Skeletal muscle cell (primary cell): ENCODE measurements at regions not wholly inside any gene's neighbourhood (a gene's known extent, or its start where the extent isn't known, plus 50 kb on each side); places are given as distances from the start of the nearest gene placed in this dataset.

ENCODE experiments used
- DNase-seq: peaks from one replicate; pipeline ENCODE4 v3.0.0-alpha.2; 2010; ENCODE audit warnings: low read depth
- H3K4me3 ChIP-seq: 2 replicates; pipeline ENCODE4 v1.5.1; 2011; ENCODE audit warnings: low read depth, mild to moderate bottlenecking, control low read depth, low read length, moderate library complexity

DNA sequence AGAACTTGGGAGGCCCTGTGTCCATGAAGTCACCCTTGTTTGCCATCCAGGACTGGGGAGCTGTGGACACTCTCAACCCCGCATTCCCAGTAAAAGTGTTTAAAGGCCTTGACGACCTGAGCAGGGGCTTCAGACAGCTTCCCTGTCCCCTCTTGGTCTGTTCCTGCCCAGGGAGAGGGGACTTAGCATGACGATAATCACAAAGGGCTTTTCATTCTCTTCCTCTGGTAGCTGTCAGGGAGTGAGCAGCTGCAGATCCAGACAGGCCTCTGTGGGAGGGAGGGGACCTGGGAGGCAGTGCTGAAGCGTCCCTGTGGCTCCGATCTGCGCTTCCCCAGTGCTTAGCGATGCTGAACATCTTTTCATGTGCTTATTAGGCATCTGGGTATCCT, 77.8 kb upstream of the HS6ST1 start:
- no peak overlapping the region for H3K4me3 ChIP-seq
- no peak for DNase-seq

DNA sequence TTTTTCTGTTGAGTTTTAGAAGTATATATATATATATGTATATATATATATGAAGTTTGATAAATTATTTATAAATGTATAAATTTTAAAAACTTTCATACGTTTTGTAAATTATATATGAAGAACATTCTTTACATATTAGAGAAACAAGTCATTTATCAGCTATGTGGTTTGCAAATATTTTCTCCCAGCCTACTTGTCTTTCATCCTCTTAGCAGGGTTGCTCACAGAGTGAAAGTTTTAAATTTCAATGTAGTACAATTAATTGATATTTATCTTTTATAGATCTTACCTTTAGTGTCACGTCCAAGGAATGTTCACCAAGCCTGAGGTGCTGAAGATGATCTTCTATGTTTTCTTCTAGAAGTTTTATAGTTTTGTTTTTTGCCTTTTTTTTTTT, 78.3 kb upstream of the HS6ST1 start:
- no peak overlapping the region for H3K4me3 ChIP-seq
- no peak for DNase-seq

DNA sequence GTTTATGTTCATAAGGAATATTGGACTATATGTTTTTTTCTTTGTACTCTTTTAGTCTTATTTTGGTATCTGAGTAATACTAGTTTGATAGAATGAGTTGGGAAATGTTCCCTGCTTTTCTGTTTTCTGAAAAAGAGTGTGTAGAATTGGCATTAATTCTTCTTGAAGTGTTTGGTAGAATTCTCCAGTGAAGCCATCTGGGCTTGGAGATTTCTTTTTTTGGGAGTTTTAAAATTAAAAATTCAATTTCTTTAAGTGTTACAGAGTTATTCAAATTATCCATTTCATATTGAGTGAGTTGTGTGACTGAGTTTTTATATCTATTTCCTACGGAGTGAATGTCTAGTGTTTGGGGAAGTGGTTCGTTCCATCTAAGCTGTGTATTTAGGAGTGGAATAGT, 80.6 kb upstream of the HS6ST1 start:
- no peak overlapping the region for H3K4me3 ChIP-seq
- no peak for DNase-seq

DNA sequence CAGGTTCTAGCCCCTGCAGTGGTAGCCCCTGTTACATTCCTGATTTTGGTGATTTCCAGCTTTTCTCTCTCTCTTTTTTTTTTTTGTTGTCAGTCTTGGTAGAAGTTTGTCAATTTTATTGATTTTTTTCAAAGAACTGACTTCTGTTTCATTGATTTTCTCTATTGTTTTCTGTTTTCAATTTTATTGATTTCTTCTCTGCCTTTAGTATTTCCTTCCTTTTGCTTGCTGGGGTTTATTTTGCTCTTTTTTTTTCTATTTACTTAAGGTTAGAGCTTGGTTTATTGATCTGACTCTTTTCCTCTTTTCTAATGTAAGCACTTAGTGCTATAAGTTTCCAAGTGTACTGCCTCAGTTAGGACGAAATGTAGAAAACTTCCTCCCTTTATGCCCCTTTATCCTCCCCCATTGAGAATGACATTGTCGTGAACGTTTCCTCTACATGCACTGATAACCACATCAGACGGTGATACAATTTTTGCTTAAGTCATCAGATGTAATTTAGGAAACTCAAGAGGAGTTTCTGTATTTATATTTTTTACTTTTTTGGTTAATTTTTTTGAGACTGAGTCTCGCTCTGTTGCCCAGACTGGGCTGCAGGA, 81.1 kb upstream of the HS6ST1 start:
- no peak overlapping the region for H3K4me3 ChIP-seq
- DNase-seq: no peak

DNA sequence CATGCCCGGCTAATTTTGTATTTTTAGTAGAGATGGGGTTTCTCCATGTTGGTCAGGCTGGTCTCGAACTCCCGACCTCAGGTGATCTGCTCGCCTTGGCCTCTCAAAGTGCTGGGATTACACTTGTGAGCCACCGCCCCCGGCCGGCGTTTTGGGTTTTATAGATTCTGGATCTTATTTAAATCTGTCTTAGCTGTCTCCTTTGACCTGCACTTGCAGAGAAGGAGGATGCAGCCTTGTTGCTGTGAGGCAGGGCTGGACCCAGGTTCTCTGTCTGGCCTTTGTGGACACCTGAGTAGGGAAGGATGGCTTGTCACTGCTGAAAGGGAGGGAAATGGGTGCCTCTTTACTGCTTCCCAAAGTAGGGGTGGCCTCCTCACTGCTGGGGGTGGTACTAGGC, 83.0 kb upstream of the HS6ST1 start:
- no peak for DNase-seq
- H3K4me3 ChIP-seq: no peak overlapping the region

DNA sequence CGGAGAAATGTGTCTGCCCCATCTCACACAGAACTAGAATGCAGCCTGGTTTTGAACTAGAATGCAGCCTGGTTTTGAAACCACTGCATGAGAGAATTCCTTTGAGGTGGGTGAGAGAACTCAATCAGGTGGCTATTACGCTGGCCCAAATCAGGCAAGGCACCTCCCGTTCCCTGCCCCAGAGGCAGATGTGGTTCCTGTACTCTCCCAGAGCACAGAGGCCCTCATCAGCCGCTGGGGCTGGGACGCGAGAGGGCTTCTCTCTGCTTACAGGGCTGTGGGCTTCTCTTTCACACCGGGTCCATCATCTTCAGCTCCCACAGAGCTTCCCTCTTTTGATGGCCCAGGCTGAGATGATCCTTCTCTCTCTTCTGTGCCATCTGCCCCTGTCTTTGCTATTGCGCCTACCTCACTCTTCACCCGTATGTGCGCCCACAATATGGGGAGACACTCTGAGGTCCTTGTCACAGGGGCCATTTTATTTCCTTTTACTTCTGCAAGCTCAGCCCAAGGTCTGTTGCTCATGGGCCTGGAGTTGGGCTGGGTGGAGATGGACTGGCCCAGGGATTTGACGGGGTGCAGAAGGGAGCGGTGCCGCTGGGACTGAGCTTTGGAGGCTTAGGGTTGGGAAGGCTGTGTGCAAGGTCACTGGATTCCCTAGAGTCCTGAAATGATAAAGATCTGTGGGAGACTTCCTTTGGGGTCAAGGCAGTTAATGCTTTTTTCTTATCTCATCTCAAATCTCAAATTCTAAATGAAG, 84.4 kb upstream of the HS6ST1 start:
- no peak for DNase-seq
- H3K4me3 ChIP-seq: no peak overlapping the region

DNA sequence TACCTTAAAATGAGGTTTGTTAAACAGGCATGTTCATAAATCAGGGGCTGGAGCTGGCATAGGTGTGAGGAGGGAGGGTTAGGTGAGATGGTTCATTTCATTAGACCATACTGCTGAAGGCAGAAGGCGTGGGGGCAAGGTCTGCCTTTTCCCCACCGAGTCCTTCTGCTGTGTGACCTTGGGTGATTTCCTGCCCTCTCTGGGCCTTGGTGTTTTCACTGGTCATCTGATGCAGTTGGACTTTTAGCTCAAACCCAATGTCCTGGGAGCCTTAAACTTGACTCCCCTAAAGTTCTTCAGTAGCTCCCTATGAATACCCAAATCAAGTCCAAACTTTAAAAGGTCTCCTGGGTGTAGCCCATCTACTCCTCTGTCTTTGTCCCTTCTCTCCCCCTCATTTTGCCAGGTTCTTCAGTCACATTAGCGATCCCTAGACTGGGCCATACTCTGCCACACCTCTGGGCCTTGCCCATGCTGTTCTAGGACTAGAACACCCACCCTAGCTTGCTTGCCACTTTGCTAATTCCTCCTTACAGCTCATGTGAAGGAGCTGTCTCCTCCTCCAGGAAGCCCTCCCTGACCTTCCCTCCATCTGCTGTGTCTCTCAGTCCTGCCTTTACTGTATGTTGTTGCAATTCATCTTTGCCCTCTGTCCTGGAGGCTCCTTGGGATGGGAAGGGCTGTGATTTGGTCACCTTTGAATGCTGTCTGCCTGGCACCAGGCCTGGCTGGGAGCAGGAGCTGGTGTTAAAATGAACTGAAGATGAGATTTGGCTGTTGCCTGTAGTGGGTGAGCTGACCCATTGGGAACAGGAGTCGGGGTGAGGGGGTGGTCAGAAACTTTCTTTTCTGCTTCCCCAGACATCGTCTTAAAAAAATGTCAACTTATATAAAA, 85.4 kb upstream of the HS6ST1 start:
- no peak for DNase-seq
- no peak overlapping the region for H3K4me3 ChIP-seq

DNA sequence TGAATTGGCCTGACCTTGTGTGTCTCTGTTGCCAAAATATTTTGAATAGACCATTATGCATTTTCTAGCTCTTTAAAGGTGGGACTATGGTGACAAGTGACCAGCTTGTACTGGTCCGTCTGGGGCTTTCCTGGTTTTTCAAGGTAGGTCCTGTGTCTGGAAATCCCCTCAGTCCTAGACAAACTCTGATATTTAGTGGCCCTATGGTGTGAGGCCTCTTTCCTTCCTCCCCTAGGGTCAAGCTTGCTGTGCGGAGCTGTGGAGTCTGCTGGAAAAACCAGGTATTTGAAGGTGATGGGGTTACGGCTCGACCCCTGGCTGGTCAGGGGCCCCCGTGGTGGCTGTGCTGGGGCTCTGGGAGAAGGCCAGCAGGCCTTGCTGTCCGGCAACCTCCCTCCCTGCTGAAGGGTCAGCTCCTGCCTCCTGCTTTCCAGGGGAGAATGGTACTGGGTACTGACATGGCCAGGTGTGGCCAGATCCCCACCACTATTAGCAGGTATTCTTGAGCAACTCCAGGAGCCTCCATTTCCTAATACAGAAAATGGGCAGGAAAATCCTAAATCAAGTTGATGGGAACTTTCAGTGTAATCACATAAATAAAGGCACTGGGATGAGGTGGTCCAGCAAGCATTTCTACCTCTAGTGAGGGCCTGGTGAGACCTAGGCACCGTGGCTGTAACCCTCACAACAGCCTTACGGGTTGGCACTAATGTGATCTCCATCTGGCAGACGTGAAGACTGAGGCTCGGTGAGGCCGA, 86.2 kb upstream of the HS6ST1 start:
- no peak overlapping the region for H3K4me3 ChIP-seq
- no peak for DNase-seq

DNA sequence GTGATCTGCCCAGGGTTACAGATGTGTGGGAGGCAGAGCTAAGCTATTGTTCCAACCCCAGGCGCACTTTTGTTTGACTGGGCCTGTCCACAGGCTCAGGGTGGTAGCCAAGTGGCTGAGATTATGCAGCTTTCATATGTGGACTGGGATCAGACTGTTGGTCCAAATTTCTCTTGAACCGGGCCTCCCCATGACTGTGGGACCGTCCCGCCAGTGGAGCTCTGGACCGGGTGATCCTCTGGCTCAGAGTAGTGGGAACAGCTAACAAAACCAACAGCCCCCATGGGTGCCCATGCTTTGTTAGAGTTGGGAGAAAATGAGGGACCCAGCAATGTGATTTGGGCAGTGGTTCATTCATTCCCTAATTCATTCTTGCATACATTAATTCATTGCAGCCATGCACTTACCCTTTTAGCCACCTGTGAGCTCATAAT, 86.8 kb upstream of the HS6ST1 start:
- DNase-seq: no peak
- H3K4me3 ChIP-seq: no peak overlapping the region

DNA sequence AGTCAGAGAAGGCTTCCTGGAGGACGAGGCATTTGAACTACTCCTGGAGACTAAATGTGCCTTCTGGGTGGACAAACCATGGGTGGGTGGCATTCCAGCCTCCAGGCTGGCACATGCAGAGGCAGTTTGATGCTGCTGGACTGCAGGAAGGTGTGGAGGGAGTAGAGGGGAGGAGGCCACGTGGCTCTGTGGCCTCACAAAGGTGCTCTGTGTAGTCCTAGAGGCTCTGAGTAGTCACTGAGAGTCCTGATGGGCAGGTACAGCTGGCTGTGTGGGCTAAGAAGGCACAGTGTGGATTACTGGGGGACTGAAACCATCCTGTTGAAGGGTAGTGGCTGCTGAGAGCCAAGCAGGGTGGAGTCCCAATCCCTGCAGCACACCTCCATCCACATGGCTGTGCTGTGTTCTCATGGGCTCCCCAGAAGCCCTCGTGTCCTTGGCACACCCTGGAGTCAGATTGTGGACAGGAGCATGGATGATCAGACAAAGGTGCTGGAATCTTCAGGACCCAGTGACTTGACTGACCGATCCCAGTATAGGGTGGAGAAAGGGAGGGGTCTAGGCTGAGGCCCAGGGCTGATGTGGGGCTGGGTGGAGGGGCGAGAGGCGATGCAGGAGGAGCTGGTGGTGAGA, 87.4 kb upstream of the HS6ST1 start:
- no peak for DNase-seq
- H3K4me3 ChIP-seq: no peak overlapping the region

DNA sequence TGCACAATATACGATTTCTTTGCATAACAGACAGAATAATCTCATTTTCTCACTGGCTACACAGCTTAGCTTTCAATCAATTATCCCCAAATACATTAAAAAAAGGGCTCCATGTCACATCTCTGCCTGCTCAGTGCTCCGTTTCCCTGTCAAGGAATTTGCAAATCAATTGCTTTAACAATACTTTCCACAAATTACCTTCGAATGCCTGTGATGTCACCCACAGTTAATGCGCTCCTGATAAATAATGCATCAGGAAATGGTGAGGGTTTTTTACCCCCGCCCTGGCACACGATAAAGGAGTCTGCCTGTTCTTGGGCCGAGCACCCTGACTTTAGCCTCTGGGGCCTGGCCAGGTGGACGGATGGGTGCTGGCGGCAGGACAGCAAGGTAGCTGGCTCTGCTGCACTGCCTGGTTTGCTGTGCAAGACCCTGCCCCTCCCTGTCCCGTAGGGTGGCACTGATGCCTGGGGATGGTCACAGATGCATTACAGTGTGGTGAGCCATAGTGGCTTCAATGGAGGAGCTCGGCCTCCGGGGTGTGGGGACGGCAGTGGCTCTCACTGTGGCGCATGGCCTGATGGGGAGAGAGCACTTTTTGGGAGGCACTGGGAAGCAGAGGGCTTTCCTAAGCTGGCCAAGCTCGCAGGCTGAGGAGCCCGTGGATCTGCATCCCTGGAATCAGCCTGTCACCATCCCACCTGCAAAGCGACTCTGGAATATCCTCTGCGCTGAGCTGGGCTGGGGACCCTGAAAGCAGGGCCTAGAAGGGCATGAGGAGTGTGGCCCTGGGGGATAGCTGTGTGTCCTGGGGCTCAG, 88.3 kb upstream of the HS6ST1 start:
- no peak overlapping the region for H3K4me3 ChIP-seq
- DNase-seq: no peak

DNA sequence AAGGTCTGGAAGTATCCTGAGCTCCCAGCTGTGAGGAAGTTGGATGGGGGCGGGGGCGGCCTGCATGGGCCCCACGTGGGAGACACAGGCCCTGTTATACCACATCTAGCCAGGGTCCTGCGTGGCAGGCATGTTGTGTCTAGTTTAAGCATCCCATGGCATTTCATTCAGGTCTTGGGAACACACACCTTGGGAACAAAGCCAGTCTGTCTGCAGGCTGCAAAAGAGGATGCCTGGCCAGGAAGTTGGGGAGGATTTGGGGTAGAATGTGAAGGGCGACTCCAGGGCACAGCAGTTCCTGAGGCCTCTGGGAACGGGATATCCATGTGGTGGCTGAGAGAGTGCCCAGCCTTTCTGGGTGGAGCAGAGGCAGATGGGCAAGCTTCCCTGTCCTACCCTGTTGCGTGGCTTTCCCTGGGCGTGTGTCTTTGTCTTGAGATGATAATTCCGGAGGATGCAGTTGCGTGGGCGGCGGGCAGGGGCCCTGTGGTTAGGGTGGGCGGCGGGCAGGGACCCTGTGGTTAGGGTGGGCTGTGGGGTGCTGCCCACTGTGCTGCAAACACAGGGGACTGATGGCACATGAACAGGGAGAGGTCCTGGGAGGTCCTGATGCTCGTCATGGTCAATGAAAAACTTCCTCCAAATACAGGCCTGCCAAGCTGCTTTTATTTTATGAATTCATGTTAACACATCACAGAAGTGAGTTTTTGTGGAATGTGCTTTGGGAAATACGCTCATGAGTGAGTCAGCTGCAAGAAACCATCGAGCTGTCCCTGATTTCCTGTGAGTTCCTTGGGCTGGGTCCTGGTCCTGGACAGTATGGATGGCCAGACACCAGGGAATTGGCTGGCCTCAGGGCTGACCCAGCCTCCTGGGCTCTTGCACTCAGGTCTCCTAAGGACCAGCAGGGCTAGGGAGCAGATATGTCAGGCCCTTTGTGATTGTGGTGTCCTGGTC, 90.0 kb upstream of the HS6ST1 start:
- DNase-seq: peak; percentile 52
- no peak overlapping the region for H3K4me3 ChIP-seq

DNA sequence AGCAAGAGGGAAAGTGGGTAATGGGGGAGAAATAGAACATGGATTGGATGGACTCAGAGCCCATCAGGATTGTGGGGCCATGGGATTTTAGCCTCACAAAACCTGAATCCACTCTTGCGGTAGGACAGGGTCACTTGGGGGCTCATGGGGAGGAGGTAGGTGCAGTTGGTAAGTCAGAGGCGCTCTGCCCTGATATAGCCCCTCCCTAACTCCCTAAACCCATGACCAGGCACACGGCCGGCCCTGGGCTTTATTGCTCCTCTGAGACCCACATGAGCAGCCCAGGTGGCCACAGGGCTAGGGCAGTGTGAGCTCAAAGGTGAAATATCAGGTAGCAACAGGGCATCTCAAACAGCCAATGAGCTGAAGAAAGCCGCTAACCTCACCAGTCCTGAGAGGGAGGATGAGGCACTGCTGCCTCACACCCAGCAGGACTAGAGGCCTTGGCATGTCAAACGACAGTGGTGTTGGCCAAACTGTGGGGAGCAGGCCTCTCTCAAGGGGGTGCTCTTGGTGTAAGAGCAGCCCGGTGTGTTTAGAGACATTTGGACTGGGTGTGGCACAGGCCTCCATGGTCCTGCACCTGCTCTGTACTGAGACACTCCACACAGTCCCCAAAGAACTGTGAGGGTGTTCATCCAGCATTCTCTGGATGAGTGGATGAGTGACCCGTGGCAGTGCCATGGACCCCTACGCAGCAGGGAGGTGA, 90.8 kb upstream of the HS6ST1 start:
- no peak for DNase-seq
- H3K4me3 ChIP-seq: no peak overlapping the region

DNA sequence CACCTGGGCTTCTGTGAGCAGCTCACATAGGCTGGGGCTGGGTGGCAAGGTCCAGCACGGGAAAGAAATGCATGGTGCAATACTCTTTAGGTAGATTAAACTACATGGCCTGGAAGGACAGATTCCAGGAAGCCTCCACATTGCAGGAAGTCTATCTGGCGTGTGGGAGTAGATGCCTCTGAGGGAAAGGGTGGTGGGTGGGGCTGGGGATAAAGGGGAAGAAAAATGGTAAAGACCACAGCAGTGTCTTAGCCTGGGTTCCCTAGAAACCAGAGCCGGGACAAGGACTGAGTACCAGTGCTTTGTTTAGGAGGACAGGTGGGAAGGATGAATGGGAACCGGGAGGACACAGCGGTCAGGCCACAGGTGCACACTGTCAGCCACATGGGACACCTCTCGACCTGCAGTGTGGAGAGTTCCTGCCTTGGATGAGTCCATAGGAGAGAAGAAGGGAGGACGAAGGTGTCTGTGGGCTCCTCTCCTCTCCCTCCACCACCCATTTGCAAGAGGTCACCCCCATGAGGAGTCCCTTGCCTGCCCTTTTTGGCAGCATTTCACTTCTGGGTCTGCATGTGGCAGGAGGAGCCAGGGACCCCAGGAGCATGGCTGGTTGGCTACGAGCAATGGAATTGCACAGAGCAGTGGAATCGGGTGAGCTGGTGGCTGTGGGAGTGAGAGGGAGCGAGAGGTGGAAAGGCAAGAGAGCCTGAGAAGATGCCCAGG, 91.5 kb upstream of the HS6ST1 start:
- H3K4me3 ChIP-seq: no peak overlapping the region
- DNase-seq: no peak

DNA sequence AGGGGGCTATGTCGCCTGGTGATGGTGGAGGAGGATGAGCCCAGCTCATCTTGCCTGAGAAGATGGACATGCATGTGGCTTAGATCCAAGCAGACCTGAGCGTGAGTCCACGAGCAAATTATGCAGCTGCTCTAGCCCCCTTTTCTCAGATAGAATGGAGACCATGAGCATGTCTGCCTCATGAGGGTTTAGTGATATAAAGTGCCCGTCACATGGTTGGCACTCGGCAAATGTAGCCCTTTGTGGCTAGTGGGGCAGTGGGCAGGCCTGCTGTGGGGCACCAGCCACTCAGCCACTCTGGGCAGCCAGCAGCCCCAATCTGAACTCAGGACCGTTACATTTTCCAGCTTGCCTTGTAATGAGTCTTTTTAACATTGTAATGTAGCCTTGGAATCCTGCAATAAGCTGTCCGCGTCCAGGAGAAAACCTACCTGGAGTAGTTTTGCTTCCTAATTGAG, 92.1 kb upstream of the HS6ST1 start:
- no peak for DNase-seq
- H3K4me3 ChIP-seq: no peak overlapping the region

DNA sequence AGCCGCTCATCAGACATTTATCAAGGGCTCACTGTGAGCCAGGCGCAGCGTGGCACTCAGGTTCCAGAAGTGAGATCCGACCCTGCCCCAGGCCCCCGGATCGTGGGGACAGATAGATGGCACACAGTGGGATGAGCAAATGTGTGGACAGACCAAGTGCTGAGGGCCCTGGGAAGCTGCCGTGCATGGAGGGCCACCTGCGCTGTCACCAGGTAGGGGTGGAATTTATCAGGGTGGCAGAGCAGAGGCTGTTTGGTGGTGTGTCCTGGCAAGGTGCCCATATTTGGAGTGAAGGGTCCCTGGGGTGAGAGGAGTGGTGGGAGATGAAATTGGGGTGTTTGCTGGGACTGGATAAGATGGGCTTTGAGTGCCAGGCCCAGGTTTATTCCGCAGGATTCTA, 92.8 kb upstream of the HS6ST1 start:
- DNase-seq: no peak
- no peak overlapping the region for H3K4me3 ChIP-seq
